ENCODE measurements at regions not wholly inside any gene's neighbourhood (a gene's known extent, or its start where the extent isn't known, plus 50 kb on each side); places are given as distances from the start of the nearest gene placed in this dataset.
"Not testable (repeated sequence)": the region's sequence is repeated elsewhere in the genome, so short reads cannot be mapped to it uniquely, and the experiment has no call there.

DNA sequence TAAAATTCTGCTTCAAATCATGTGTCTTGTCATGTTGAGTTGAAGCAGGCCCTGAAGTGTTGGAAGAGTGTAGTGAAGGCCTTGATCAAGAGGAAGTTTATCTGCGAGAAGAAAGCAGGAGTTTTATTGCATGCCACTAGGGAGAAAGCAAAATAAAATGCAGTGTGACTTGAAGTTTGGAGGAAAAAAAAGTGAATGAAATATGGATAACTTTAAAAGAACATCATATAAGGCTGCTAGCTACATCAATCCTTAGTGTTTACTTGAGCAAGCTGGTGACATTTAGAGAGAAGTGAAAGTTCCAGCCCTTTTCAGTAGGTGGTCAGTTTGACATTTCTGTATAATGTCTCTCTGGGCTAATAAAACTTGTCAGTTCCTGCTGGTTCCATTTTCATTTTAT lies 841.1 kb downstream of the TMTC2 start:
- intact Hi-C loops (cut with DNase I) = no loop called here
- TF ChIP-seq, protein P1, sequence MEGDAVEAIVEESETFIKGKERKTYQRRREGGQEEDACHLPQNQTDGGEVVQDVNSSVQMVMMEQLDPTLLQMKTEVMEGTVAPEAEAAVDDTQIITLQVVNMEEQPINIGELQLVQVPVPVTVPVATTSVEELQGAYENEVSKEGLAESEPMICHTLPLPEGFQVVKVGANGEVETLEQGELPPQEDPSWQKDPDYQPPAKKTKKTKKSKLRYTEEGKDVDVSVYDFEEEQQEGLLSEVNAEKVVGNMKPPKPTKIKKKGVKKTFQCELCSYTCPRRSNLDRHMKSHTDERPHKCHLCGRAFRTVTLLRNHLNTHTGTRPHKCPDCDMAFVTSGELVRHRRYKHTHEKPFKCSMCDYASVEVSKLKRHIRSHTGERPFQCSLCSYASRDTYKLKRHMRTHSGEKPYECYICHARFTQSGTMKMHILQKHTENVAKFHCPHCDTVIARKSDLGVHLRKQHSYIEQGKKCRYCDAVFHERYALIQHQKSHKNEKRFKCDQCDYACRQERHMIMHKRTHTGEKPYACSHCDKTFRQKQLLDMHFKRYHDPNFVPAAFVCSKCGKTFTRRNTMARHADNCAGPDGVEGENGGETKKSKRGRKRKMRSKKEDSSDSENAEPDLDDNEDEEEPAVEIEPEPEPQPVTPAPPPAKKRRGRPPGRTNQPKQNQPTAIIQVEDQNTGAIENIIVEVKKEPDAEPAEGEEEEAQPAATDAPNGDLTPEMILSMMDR (IDR thresholded peaks at IDR 0.05) = no peak
- Histone ChIP-seq H3K27me3 (no peaks in the 10 kb centered on the region), H3K27ac (no peak overlapping the region), H3K36me3 (no peaks in the 10 kb centered on the region), H3K9me3 (no peaks in the 10 kb centered on the region), H3K4me3 (no peak overlapping the region), H3K4me1 (no peaks in the 10 kb centered on the region)
- DNase-seq (ENCODE audit: low spot score in 2 of 2) = no peak

DNA sequence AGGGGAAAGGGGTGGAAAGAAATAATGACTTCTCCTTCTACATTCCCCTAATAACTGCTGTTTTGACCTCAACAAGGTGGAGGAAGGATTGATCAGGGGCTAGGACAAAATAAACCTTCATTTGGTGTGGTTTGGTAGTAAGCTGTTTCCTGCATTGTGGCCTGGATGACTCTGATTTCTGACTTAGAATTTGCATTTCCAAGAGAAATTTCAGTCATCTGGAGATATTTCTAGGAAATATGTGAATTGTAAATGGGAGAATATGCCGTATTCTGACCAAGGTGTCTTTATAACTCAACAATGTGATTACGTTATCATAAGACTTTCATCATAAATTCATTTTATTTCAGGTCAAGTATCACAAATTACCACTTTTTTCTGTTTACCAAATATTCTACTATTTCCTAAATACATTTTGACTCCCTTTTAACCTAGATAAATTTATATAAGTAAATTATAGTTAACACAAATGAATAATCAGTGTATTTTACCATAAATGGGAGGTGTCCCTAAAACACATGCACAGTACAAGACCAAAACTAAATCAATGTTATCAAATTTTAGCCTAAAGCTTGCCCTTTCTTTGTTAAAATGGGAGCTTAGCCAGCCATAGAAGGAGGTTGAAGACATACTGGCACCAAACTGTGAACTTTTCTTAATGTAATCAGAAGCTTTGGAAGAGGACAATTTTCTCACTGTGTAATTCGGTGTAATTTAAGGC lies 828.8 kb downstream of the TMTC2 start:
- no peak overlapping the region for H3K4me3 ChIP-seq
- no peak overlapping the region for H3K27ac ChIP-seq
- no peak for DNase-seq (ENCODE audit: low spot score in 2 of 2)
- no peaks in the 10 kb centered on the region for H3K27me3 ChIP-seq
- H3K9me3 ChIP-seq = no peaks in the 10 kb centered on the region
- intact Hi-C loops (cut with DNase I) = no loop called here
- H3K36me3 ChIP-seq = no peaks in the 10 kb centered on the region
- TF ChIP-seq, protein P1 (IDR thresholded peaks at IDR 0.05) = no peak
- no peaks in the 10 kb centered on the region for H3K4me1 ChIP-seq

DNA sequence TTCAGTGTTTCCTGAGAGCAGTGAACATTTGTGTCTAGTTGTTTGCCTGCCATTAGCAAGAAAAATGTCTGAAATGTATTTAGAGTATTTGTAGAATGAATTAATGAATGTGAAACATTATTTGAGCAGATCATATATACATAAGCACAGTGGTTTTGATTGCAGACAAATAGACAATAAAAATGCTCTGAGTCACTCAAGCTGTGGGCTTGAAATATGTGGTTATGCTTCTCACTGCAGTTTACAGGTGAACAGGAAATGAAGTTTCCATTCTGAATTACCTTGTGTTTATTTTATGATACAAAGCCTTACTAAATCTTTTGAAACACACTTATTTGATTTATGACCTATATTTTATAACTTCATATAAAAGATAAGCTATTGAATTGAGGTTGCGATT lies 827.7 kb downstream of the TMTC2 start:
- no peak for DNase-seq (ENCODE audit: low spot score in 2 of 2)
- Histone ChIP-seq H3K27ac (no peak overlapping the region), H3K9me3 (no peaks in the 10 kb centered on the region), H3K4me3 (no peak overlapping the region), H3K36me3 (no peaks in the 10 kb centered on the region), H3K4me1 (no peaks in the 10 kb centered on the region), H3K27me3 (no peaks in the 10 kb centered on the region)
- TF ChIP-seq, protein P1 (IDR thresholded peaks at IDR 0.05) = no peak
- intact Hi-C loops (cut with DNase I) = no loop called here

DNA sequence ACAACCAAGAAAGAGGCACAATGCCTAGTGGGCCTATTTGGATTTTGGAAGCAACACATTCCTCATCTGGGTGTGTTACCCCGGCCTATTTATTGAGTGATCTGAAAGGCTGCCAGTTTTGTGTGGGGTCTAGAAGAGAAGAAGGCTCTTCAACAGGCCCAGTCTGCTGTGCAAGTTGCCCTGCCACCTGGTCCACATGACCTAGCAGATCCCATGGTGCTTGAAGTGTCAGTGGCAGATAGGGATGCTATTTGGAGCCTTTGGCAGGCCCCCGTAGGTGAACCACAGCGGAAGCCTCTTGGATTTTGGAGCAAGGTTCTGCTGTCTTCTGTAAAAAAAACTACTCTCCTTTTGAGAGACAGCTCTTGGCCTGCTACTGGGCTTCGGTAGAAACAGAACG lies 820.1 kb downstream of the TMTC2 start:
- intact Hi-C loops (cut with DNase I) = no loop called here
- H3K4me3 ChIP-seq = no peak overlapping the region
- no peaks in the 10 kb centered on the region for H3K9me3 ChIP-seq

DNA sequence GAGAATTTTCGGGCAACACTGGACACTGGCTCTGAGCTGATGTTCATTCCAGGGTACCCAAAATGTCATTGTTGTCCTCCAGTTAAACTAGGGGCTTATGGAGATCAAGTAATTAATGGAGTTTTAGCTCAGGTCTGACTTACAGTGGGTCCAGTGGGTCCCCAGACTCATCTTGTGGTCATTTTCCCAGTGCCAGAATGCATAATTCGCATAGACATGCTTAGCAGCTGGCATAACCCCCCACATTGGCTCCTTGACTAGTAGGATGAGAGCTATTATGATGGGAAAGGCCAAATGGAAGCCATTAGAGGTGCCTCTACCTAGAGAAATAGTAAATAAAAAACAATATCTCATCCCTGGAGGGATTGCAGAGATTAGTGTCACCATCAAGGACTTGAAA lies 818.9 kb downstream of the TMTC2 start:
- Histone ChIP-seq H3K36me3 (no peaks in the 10 kb centered on the region), H3K9me3 (no peaks in the 10 kb centered on the region), H3K4me1 (no peaks in the 10 kb centered on the region), H3K27me3 (no peaks in the 10 kb centered on the region), H3K27ac (no peak overlapping the region), H3K4me3 (no peak overlapping the region)
- TF ChIP-seq, protein P1 (IDR thresholded peaks at IDR 0.05) = no peak
- DNase-seq (ENCODE audit: low spot score in 2 of 2) = no peak
- intact Hi-C loops (cut with DNase I) = no loop called here

More for the DNA sequence above, 820.1 kb downstream of the TMTC2 start:
- Histone ChIP-seq H3K36me3 (no peaks in the 10 kb centered on the region), H3K27ac (no peak overlapping the region), H3K4me1 (no peaks in the 10 kb centered on the region), H3K27me3 (no peaks in the 10 kb centered on the region)
- no peak for DNase-seq (ENCODE audit: low spot score in 2 of 2)
- TF ChIP-seq, protein P1 (IDR thresholded peaks at IDR 0.05) = no peak

DNA sequence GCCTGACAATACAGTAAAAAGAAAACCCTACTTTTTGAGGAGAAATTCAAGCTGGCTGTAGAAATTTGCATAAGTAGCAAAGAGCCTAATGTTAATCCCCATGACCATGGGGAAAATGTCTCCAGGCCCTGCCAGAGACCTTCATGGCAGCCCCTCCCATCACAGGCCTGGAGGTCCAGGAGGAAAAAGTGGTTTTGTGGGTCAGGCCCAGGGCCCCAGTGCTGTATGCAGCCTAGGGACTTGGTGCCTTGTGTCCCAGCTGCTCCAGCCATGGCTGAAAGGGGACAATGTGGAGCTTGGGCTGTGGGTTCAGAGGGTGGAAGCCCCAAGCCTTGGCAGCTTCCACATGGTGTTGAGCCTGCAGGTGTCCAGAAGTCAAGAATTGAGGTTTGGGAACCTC lies 813.2 kb downstream of the TMTC2 start:
- H3K27me3 ChIP-seq; intact Hi-C loops (cut with DNase I); H3K27ac ChIP-seq; H3K4me3 ChIP-seq; H3K4me1 ChIP-seq; H3K36me3 ChIP-seq; DNase-seq (ENCODE audit: low spot score in 2 of 2); H3K9me3 ChIP-seq: not testable (repeated sequence)

Measured in ascending aorta (tissue), 2 donors.